SK-N-SH treated with all-trans-retinoic acid at 6 μM for 48 hours (cell line): ENCODE measurements at regions not wholly inside any gene's neighbourhood (a gene's known extent, or its start where the extent isn't known, plus 50 kb on each side); places are given as distances from the start of the nearest gene placed in this dataset.

ENCODE experiments used
- CSDC2 ChIP-seq: fragments of 250-450 bp; sonication (Bioruptor Pico); IDR thresholded peaks from 2 replicates; pipeline ENCODE4 v1.5.0; 2020; ENCODE audit warnings: mild to moderate bottlenecking, moderate library complexity
- PATZ1 ChIP-seq: fragments of 250-450 bp; sonication (Bioruptor Pico); IDR thresholded peaks from 2 replicates; pipeline ENCODE4 v1.8.0; 2020; ENCODE audit warnings: mild to moderate bottlenecking, moderate library complexity, borderline replicate concordance
- TF ChIP-seq, protein P1 (sequence below): fragments of 250-450 bp; sonication (Bioruptor Pico); IDR thresholded peaks from 2 replicates; pipeline ENCODE4 v1.5.1; 2020; ENCODE audit warnings: low read depth, mild to moderate bottlenecking, moderate library complexity

GRCh38 chr15:66942649-66943390, 122.6 kb upstream of the SMAD3 start:
- TF ChIP-seq CSDC2 (no peak), PATZ1 (CRISPR knock-in tag) (no peak)
- TF ChIP-seq, protein P1, sequence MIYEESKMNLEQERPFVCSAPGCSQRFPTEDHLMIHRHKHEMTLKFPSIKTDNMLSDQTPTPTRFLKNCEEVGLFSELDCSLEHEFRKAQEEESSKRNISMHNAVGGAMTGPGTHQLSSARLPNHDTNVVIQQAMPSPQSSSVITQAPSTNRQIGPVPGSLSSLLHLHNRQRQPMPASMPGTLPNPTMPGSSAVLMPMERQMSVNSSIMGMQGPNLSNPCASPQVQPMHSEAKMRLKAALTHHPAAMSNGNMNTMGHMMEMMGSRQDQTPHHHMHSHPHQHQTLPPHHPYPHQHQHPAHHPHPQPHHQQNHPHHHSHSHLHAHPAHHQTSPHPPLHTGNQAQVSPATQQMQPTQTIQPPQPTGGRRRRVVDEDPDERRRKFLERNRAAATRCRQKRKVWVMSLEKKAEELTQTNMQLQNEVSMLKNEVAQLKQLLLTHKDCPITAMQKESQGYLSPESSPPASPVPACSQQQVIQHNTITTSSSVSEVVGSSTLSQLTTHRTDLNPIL (CRISPR knock-in tag), result no peak
